GM12878 (cell line): ENCODE measurements at regions not wholly inside any gene's neighbourhood (a gene's known extent, or its start where the extent isn't known, plus 50 kb on each side); places are given as distances from the start of the nearest gene placed in this dataset.

Experiments used
- ATAC-seq: fragments of 200-7000 bp; cut with Tn5 transposase; 3 replicates; pipeline ENCODE4 v1.9.1; 2020; ENCODE audit warnings: mild to moderate bottlenecking, moderate library complexity
- BruUV-seq: library from RNA; stranded (reverse); fragments of 400-500 nt; replicated peaks from 2 replicates; lab custom pipeline; 2021; lab: Mats Ljungman, UMichigan
- CTCF ChIA-PET: fragments of 300-600 bp; sonication (Branson Sonifier 250); formaldehyde crosslinking; extraction: SDS; loops from one replicate; lab custom pipeline; 2021; ENCODE audit warnings: inconsistent platforms; lab: Yijun Ruan, JAX
- POLR2A ChIA-PET: fragments of 350-600 bp; formaldehyde crosslinking; extraction: SDS; loops from one replicate; lab custom pipeline; 2021; ENCODE audit warnings: inconsistent platforms; lab: Charles Lee
- RAD21 ChIA-PET: fragments of 300-600 bp; sonication (Branson Sonifier 250); formaldehyde crosslinking; loops from one replicate; lab custom pipeline; 2023; ENCODE audit warnings: antibody characterized with exemption; ENCODE audit not compliant: unreplicated experiment; lab: Charles Lee
- SMC1A ChIA-PET: fragments of 300-600 bp; sonication (Branson Sonifier 250); formaldehyde crosslinking; loops from one replicate; lab custom pipeline; 2023; ENCODE audit not compliant: unreplicated experiment, uncharacterized antibody; lab: Charles Lee
- DNase-seq: peaks from one replicate; pipeline ENCODE4 v3.0.0-alpha.2; 2011; ENCODE audit warnings: low read depth, low spot score
- FAIRE-seq: peaks from 3 replicates; lab custom pipeline; 2011; peaks lifted over from hg19 to GRCh38; lab: Jason Lieb, UNC
- H2AFZ ChIP-seq: 2 replicates; pipeline ENCODE4 v1.6.0; 2011; ENCODE audit warnings: low read depth, low read length, control low read depth; ENCODE audit not compliant: control insufficient read depth
- H3K27ac ChIP-seq: 2 replicates; pipeline ENCODE4 v1.5.1; 2011; ENCODE audit warnings: control low read depth; ENCODE audit not compliant: control insufficient read depth, insufficient read depth
- H3K27me3 ChIP-seq, 2 experiments: replicated peaks in 1 of 2; 2 replicates each; pipeline versions ENCODE4 v1.6.0 to v1.6.1; 2011; ENCODE audit warnings: low read length in 1 of 2; ENCODE audit not compliant: control insufficient read depth in 2 of 2, insufficient read depth in 2 of 2
- H3K36me3 ChIP-seq, 2 experiments: 2 replicates each; pipeline ENCODE4 v1.5.1; 2011; ENCODE audit warnings: low read length in 1 of 2; ENCODE audit not compliant: control insufficient read depth in 2 of 2, insufficient read depth in 2 of 2
- H3K4me1 ChIP-seq: 2 replicates; pipeline ENCODE4 v1.6.1; 2011; ENCODE audit warnings: mild to moderate bottlenecking, low read length, moderate library complexity, mixed read lengths; ENCODE audit not compliant: control insufficient read depth, insufficient read depth
- H3K4me2 ChIP-seq: 2 replicates; pipeline ENCODE4 v1.6.0; 2011; ENCODE audit warnings: control low read depth; ENCODE audit not compliant: control insufficient read depth, insufficient read depth
- H3K4me3 ChIP-seq: fragments of 200-600 bp; sonication (generic); 2 replicates; pipeline ENCODE4 v1.5.1; 2016
- H3K79me2 ChIP-seq: 2 replicates; pipeline ENCODE4 v1.6.0; 2011; ENCODE audit warnings: low read length; ENCODE audit not compliant: control insufficient read depth, insufficient read depth
- H3K9ac ChIP-seq: 2 replicates; pipeline ENCODE4 v1.8.0; 2011; ENCODE audit warnings: low read length, control low read depth, mixed read lengths; ENCODE audit not compliant: control insufficient read depth, insufficient read depth
- H3K9me3 ChIP-seq: replicated peaks from 3 replicates; pipeline ENCODE4 v1.5.1; 2011; ENCODE audit warnings: mild to moderate bottlenecking, low read length; ENCODE audit not compliant: control insufficient read depth, insufficient read depth
- H4K20me1 ChIP-seq: 2 replicates; pipeline ENCODE4 v1.6.0; 2011; ENCODE audit not compliant: control insufficient read depth, insufficient read depth
- ATF3 ChIP-seq: IDR thresholded peaks from 2 replicates; pipeline ENCODE4 v1.6.1; 2011; ENCODE audit warnings: low read depth, mild to moderate bottlenecking, low read length, moderate library complexity, borderline replicate concordance; ENCODE audit errors: extremely low read depth
- BMI1 ChIP-seq: fragments of 450-650 bp; IDR thresholded peaks from 2 replicates; pipeline ENCODE4 v1.6.1; 2016; ENCODE audit warnings: mild to moderate bottlenecking, moderate library complexity, borderline replicate concordance
- CBX3 ChIP-seq: fragments of 200-600 bp; sonication (generic); IDR thresholded peaks from 2 replicates; pipeline ENCODE4 v1.6.1; 2016; ENCODE audit warnings: low read depth, borderline replicate concordance
- CREB1 ChIP-seq: IDR thresholded peaks from 2 replicates; pipeline ENCODE4 v1.6.1; 2012; ENCODE audit warnings: low read depth, mild to moderate bottlenecking, inconsistent platforms
- FOS ChIP-seq: IDR thresholded peaks from 3 replicates; pipeline ENCODE4 v1.6.1; 2011; ENCODE audit warnings: borderline replicate concordance; ENCODE audit not compliant: insufficient read length; ENCODE audit errors: extremely low read depth
- MYC ChIP-seq: IDR thresholded peaks from 2 replicates; pipeline ENCODE4 v1.6.1; 2011; ENCODE audit warnings: mild to moderate bottlenecking, low read length, moderate library complexity, inconsistent platforms; ENCODE audit not compliant: insufficient read depth, insufficient replicate concordance, insufficient read length, severe bottlenecking
- NFIC ChIP-seq: IDR thresholded peaks from 2 replicates; pipeline ENCODE4 v1.6.1; 2012; ENCODE audit warnings: low read depth, mild to moderate bottlenecking, inconsistent platforms, low read length, moderate library complexity
- NFYB ChIP-seq: IDR thresholded peaks from 2 replicates; pipeline ENCODE4 v1.6.1; 2011; ENCODE audit warnings: low read depth, mild to moderate bottlenecking, low read length, improper control_type of control experiment, moderate library complexity; ENCODE audit not compliant: insufficient read depth
- RAD21 ChIP-seq: IDR thresholded peaks from 2 replicates; pipeline ENCODE4 v1.6.1; 2011; ENCODE audit warnings: mild to moderate bottlenecking, low read depth, low read length, moderate library complexity; ENCODE audit not compliant: insufficient read depth
- RELA ChIP-seq: fragments of 450-650 bp; IDR thresholded peaks from 2 replicates; pipeline ENCODE4 v1.8.0; 2014; ENCODE audit warnings: borderline replicate concordance; ENCODE audit not compliant: partially characterized antibody
- SMARCA5 ChIP-seq: fragments of 450-650 bp; IDR thresholded peaks from 2 replicates; pipeline ENCODE4 v1.6.1; 2017; ENCODE audit warnings: mild to moderate bottlenecking
- SUPT20H ChIP-seq: IDR thresholded peaks from 2 replicates; pipeline ENCODE4 v1.6.1; 2011; ENCODE audit warnings: low read depth, mild to moderate bottlenecking, low read length, moderate library complexity, borderline replicate concordance; ENCODE audit not compliant: control insufficient read depth
- TARDBP ChIP-seq: IDR thresholded peaks from 2 replicates; pipeline ENCODE4 v1.6.1; 2016; ENCODE audit warnings: borderline replicate concordance
- TCF7 ChIP-seq: IDR thresholded peaks from 2 replicates; pipeline ENCODE4 v1.6.1; 2014; ENCODE audit warnings: antibody characterized with exemption, borderline replicate concordance
- USF1 ChIP-seq: IDR thresholded peaks from 2 replicates; pipeline ENCODE4 v1.6.1; 2011; ENCODE audit warnings: borderline replicate concordance, low read depth, mild to moderate bottlenecking, moderate library complexity, mixed read lengths, low read length; ENCODE audit not compliant: insufficient read depth; ENCODE audit errors: extremely low read length
- USF2 ChIP-seq: IDR thresholded peaks from 2 replicates; pipeline ENCODE4 v1.6.1; 2011; ENCODE audit warnings: low read depth, low read length, improper control_type of control experiment, borderline replicate concordance
- WRNIP1 ChIP-seq: IDR thresholded peaks from 2 replicates; pipeline ENCODE4 v1.6.1; 2011; ENCODE audit warnings: low read depth, low read length, improper control_type of control experiment, borderline replicate concordance
- ZNF217 ChIP-seq: fragments of 450-650 bp; IDR thresholded peaks from 2 replicates; pipeline ENCODE4 v1.6.1; 2017; ENCODE audit warnings: antibody characterized with exemption, mild to moderate bottlenecking
- ZNF384 ChIP-seq: IDR thresholded peaks from 2 replicates; pipeline ENCODE4 v1.6.1; 2012; ENCODE audit warnings: low read depth, mild to moderate bottlenecking, low read length, improper control_type of control experiment, borderline replicate concordance
- WGBS: methylation state at CpG from one replicate; pipeline ENCODE4 v1.1.6; 2016; ENCODE audit warnings: low lambda C conversion rate; ENCODE audit not compliant: insufficient replicate concordance, insufficient coverage; ENCODE audit errors: missing lambda C conversion rate; 5-methylcytosine and 5-hydroxymethylcytosine counted together
- in situ Hi-C: fragments of 300-500 bp; cut with MboI; formaldehyde crosslinking; loops from 9 replicates; pipeline ENCODE4 v1.14.3; 2018; ENCODE audit warnings: mixed read lengths
- intact Hi-C: fragments of 100-400 bp; cut with micrococcal nuclease; formaldehyde crosslinking; loops from one replicate; pipeline ENCODE4 v1.14.2; 2022; ENCODE audit not compliant: unreplicated experiment
- TF ChIP-seq, protein P1 (sequence below): IDR thresholded peaks from 2 replicates; pipeline ENCODE4 v1.6.1; 2011; ENCODE audit warnings: borderline replicate concordance, low read depth, mild to moderate bottlenecking, moderate library complexity, low read length; ENCODE audit not compliant: insufficient read depth, poor library complexity, severe bottlenecking

- ChIA-PET SMC1A (interaction anchor here (1.3 kb wide), 1 partner anchor 10 kb away, joined by 5 read pairs; no protein-coding TSS in a partner anchor), RAD21 (interaction anchor here (0.8 kb wide), 1 partner anchor 486 kb away, joined by 3 read pairs; no protein-coding TSS in a partner anchor), POLR2A (no interaction called here), CTCF (interaction anchor here (0.6 to 1.3 kb wide), 3 partner anchors 9 to 133 kb away, joined by 3 to 8 read pairs (median 3); no protein-coding TSS in a partner anchor)
- no peak overlapping the region for H3K27ac ChIP-seq
- H3K4me3 ChIP-seq, result no peak overlapping the region
- no TSS peak for BruUV-seq
- no peak overlapping the region for H2AFZ ChIP-seq
- no peaks in the 10 kb centered on the region for H4K20me1 ChIP-seq
- H3K36me3 ChIP-seq, result no peaks in the 10 kb centered on the region
- H3K27me3 ChIP-seq, result peaks cover 0 to 1% of the 10 kb centered on the region in 2 experiments; a peak in 2 of 4 replicates
- ATAC-seq (no peak), DNase-seq (no peak), FAIRE-seq (no peak)
- TF ChIP-seq FOS, result no peak
- no peak for TF ChIP-seq NFIC
- TF ChIP-seq CREB1, result no peak
- no peak for TF ChIP-seq TARDBP
- no peak for TF ChIP-seq ZNF217
- no peak for TF ChIP-seq NFYB
- no peak for TF ChIP-seq ZNF384
- TF ChIP-seq TCF7, result no peak
- TF ChIP-seq MYC, result no peak
- TF ChIP-seq USF1, result no peak
- TF ChIP-seq, protein P1, sequence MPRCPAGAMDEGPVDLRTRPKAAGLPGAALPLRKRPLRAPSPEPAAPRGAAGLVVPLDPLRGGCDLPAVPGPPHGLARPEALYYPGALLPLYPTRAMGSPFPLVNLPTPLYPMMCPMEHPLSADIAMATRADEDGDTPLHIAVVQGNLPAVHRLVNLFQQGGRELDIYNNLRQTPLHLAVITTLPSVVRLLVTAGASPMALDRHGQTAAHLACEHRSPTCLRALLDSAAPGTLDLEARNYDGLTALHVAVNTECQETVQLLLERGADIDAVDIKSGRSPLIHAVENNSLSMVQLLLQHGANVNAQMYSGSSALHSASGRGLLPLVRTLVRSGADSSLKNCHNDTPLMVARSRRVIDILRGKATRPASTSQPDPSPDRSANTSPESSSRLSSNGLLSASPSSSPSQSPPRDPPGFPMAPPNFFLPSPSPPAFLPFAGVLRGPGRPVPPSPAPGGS, result no peak
- no peak for TF ChIP-seq RAD21
- no peak for TF ChIP-seq RELA
- TF ChIP-seq WRNIP1, result no peak
- no peak for TF ChIP-seq SUPT20H
- no peak for TF ChIP-seq CBX3
- TF ChIP-seq BMI1, result no peak
- no peak for TF ChIP-seq ATF3
- no peak for TF ChIP-seq SMARCA5
- no peak for TF ChIP-seq USF2
- no peaks in the 10 kb centered on the region; the same call in 1 of the 2 replicates for H3K4me1 ChIP-seq
- H3K79me2 ChIP-seq, result no peaks in the 10 kb centered on the region
- H3K4me2 ChIP-seq, result no peak overlapping the region
- WGBS, result 63% methylated on average over 3 of the region's 3 CpGs
- H3K9me3 ChIP-seq, result no peaks in the 10 kb centered on the region; the same call in 2 of the 3 replicates
- no peak overlapping the region for H3K9ac ChIP-seq
- intact Hi-C loops (no loop called here), in situ Hi-C loops (no loop called here)
Measured at GRCh38 chr4:38189445-38189844, 229.2 kb downstream of the PTTG2 start.
